HEK293 (cell line): ENCODE measurements at regions not wholly inside any gene's neighbourhood (a gene's known extent, or its start where the extent isn't known, plus 50 kb on each side); places are given as distances from the start of the nearest gene placed in this dataset.

Source experiments
- CTCF ChIA-PET: fragments of 350-600 bp; formaldehyde crosslinking; extraction: SDS; loops from one replicate; lab custom pipeline; 2021; ENCODE audit warnings: antibody characterized with exemption; lab: Yijun Ruan, JAX
- POLR2A ChIA-PET: fragments of 300-600 bp; formaldehyde crosslinking; extraction: SDS; loops from one replicate; lab custom pipeline; 2020; ENCODE audit warnings: antibody characterized with exemption, inconsistent platforms; lab: Yijun Ruan, JAX
- H3K27ac ChIP-seq: fragments of 200-500 bp; sonication (Bioruptor generic); 2 replicates; pipeline ENCODE4 v1.5.1; 2014; ENCODE audit warnings: low read depth, low read length, control low read depth, inconsistent platforms; ENCODE audit errors: extremely low read depth
- H3K36me3 ChIP-seq, 2 experiments: fragments of 200-500 bp in 1 of 2; sonication (Bioruptor generic) in 1 of 2; 1 replicate in 1 of 2; 2 replicates in 1 of 2; pipeline ENCODE4 v1.5.1; 2014 to 2017; ENCODE audit warnings: inconsistent platforms in 2 of 2, low read length in 2 of 2; ENCODE audit not compliant: control insufficient read depth in 2 of 2, insufficient read depth in 1 of 2
- H3K4me1 ChIP-seq: fragments of 200-500 bp; sonication (Bioruptor generic); 2 replicates; pipeline ENCODE4 v1.5.1; 2014; ENCODE audit warnings: mild to moderate bottlenecking, low read length, inconsistent platforms; ENCODE audit not compliant: control insufficient read depth, insufficient read depth
- H3K4me3 ChIP-seq: 2 replicates; pipeline ENCODE4 v1.5.1; 2011; ENCODE audit warnings: low read depth, mild to moderate bottlenecking, control low read depth, low read length, moderate library complexity
- H3K9me3 ChIP-seq: fragments of 200-500 bp; sonication (Bioruptor generic); 2 replicates; pipeline ENCODE4 v1.5.1; 2014; ENCODE audit warnings: low read depth, low read length, inconsistent platforms; ENCODE audit not compliant: control insufficient read depth, insufficient read depth
- GLIS1 ChIP-seq: fragments of 450-650 bp; formaldehyde crosslinking; IDR thresholded peaks from 2 replicates; pipeline ENCODE4 v1.5.1; 2016; ENCODE audit warnings: missing biosample characterization, missing genetic modification characterization
- HOXA7 ChIP-seq: sonication (generic); formaldehyde crosslinking; IDR thresholded peaks from 2 replicates; pipeline ENCODE4 v1.8.1; 2022; ENCODE audit warnings: missing genetic modification reagents, borderline replicate concordance
- KLF8 ChIP-seq: fragments of 450-650 bp; formaldehyde crosslinking; IDR thresholded peaks from 2 replicates; pipeline ENCODE4 v1.5.1; 2016; ENCODE audit warnings: missing biosample characterization, missing genetic modification characterization
- MEIS1 ChIP-seq: sonication (generic); formaldehyde crosslinking; IDR thresholded peaks from 2 replicates; pipeline ENCODE4 v1.8.1; 2022; ENCODE audit warnings: missing genetic modification reagents, mild to moderate bottlenecking, borderline replicate concordance
- MZF1 ChIP-seq: fragments of 450-650 bp; formaldehyde crosslinking; IDR thresholded peaks from 2 replicates; pipeline ENCODE4 v1.5.1; 2017; ENCODE audit warnings: missing biosample characterization, missing genetic modification characterization, borderline replicate concordance
- REPIN1 ChIP-seq: fragments of 450-650 bp; formaldehyde crosslinking; IDR thresholded peaks from 2 replicates; pipeline ENCODE4 v1.5.1; 2017; ENCODE audit warnings: missing biosample characterization, missing genetic modification characterization, low read depth
- ZFP69B ChIP-seq: fragments of 450-650 bp; formaldehyde crosslinking; IDR thresholded peaks from 2 replicates; pipeline ENCODE4 v1.5.1; 2016; ENCODE audit warnings: missing biosample characterization, missing genetic modification characterization
- ZIC2 ChIP-seq: fragments of 450-650 bp; formaldehyde crosslinking; IDR thresholded peaks from 2 replicates; pipeline ENCODE4 v1.5.1; 2016; ENCODE audit warnings: missing biosample characterization, missing genetic modification characterization
- ZNF114 ChIP-seq: fragments of 450-650 bp; formaldehyde crosslinking; IDR thresholded peaks from 2 replicates; pipeline ENCODE4 v1.5.0; 2017; ENCODE audit warnings: missing biosample characterization, missing genetic modification characterization
- ZNF157 ChIP-seq: fragments of 450-650 bp; formaldehyde crosslinking; IDR thresholded peaks from 2 replicates; pipeline ENCODE4 v1.5.1; 2016; ENCODE audit warnings: missing biosample characterization, missing genetic modification characterization
- ZNF18 ChIP-seq: fragments of 450-650 bp; formaldehyde crosslinking; IDR thresholded peaks from 2 replicates; pipeline ENCODE4 v1.5.1; 2016; ENCODE audit warnings: missing biosample characterization, missing genetic modification characterization
- ZNF350 ChIP-seq: fragments of 450-650 bp; formaldehyde crosslinking; IDR thresholded peaks from 2 replicates; pipeline ENCODE4 v1.5.0; 2017; ENCODE audit warnings: missing biosample characterization, mild to moderate bottlenecking, missing genetic modification characterization
- ZNF426 ChIP-seq: fragments of 450-650 bp; formaldehyde crosslinking; IDR thresholded peaks from 2 replicates; pipeline ENCODE4 v1.5.1; 2017; ENCODE audit warnings: missing biosample characterization, missing genetic modification characterization, mild to moderate bottlenecking, inconsistent platforms, moderate library complexity
- ZNF510 ChIP-seq: fragments of 450-650 bp; formaldehyde crosslinking; IDR thresholded peaks from 2 replicates; pipeline ENCODE4 v1.5.1; 2018; ENCODE audit warnings: mild to moderate bottlenecking, missing genetic modification characterization, missing biosample characterization; ENCODE audit not compliant: insufficient replicate concordance
- ZNF529 ChIP-seq: fragments of 450-650 bp; formaldehyde crosslinking; IDR thresholded peaks from 2 replicates; pipeline ENCODE4 v1.5.1; 2017; ENCODE audit warnings: missing genetic modification characterization, missing biosample characterization; ENCODE audit not compliant: insufficient replicate concordance
- ZNF670 ChIP-seq: fragments of 450-650 bp; formaldehyde crosslinking; IDR thresholded peaks from 2 replicates; pipeline ENCODE4 v1.5.1; 2016; ENCODE audit warnings: missing biosample characterization, missing genetic modification characterization, low read depth
- ZNF76 ChIP-seq: fragments of 450-650 bp; formaldehyde crosslinking; IDR thresholded peaks from 2 replicates; pipeline ENCODE4; 2016; ENCODE audit warnings: low read depth, missing biosample characterization, missing genetic modification characterization, borderline replicate concordance
- ZNF768 ChIP-seq: fragments of 450-650 bp; formaldehyde crosslinking; IDR thresholded peaks from 2 replicates; pipeline ENCODE4 v1.5.1; 2018; ENCODE audit warnings: missing biosample characterization, mild to moderate bottlenecking, missing genetic modification characterization
- ZNF776 ChIP-seq: fragments of 450-650 bp; formaldehyde crosslinking; IDR thresholded peaks from 2 replicates; pipeline ENCODE4 v1.5.0; 2017; ENCODE audit warnings: missing biosample characterization, missing genetic modification characterization, borderline replicate concordance
- ZNF792 ChIP-seq: fragments of 450-650 bp; formaldehyde crosslinking; IDR thresholded peaks from 2 replicates; pipeline ENCODE4 v1.5.1; 2016; ENCODE audit warnings: missing biosample characterization, missing genetic modification characterization
- TF ChIP-seq, protein P1 (sequence below): fragments of 450-650 bp; formaldehyde crosslinking; IDR thresholded peaks from 2 replicates; pipeline ENCODE4 v1.5.1; 2016; ENCODE audit warnings: missing biosample characterization, missing genetic modification characterization
- TF ChIP-seq, protein P2 (sequence below): fragments of 450-650 bp; formaldehyde crosslinking; IDR thresholded peaks from 2 replicates; pipeline ENCODE4 v1.5.1; 2016; ENCODE audit warnings: missing biosample characterization, missing genetic modification characterization
- TF ChIP-seq, protein P3 (sequence below): fragments of 450-650 bp; formaldehyde crosslinking; IDR thresholded peaks from 2 replicates; pipeline ENCODE4 v1.5.1; 2016; ENCODE audit warnings: missing biosample characterization, missing genetic modification characterization
- TF ChIP-seq, protein P4 (sequence below): fragments of 450-650 bp; formaldehyde crosslinking; IDR thresholded peaks from 2 replicates; pipeline ENCODE4 v1.5.1; 2016; ENCODE audit warnings: missing biosample characterization, missing genetic modification characterization

DNA sequence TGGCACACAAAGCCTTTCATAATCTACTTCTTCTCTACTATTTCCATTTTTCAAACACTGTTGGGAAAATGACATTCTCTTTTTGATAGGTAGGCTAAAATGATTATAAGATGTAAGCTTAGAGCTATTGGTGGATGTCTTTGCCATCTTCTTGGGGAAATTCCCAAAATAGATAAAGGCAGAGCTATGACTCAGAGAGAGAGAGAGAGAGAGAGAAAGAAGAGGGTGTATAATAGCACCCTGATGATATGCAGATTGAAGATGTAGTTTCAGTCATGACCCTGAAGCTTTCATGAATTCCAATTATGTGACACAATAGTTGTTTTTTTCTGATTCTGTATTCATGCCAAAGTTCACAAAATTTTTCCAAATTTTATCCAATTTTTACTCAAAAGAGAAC lies 529.1 kb downstream of the HS3ST4 start:
- Histone ChIP-seq H3K9me3 (no peaks in the 10 kb centered on the region), H3K27ac (no peak overlapping the region), H3K4me1 (no peaks in the 10 kb centered on the region), H3K36me3 (no peaks in the 10 kb centered on the region), H3K4me3 (no peak overlapping the region)
- TF ChIP-seq ZNF114 (tag by site-specific recombination) (no peak), MEIS1 (CRISPR knock-in tag) (no peak), ZNF426 (tag by site-specific recombination) (no peak), ZNF670 (tag by site-specific recombination) (no peak), REPIN1 (tag by site-specific recombination) (no peak), ZNF529 (tag by site-specific recombination) (no peak), ZFP69B (tag by site-specific recombination) (no peak), GLIS1 (no peak), ZNF510 (tag by site-specific recombination) (no peak), ZIC2 (tag by site-specific recombination) (no peak), ZNF768 (no peak)
- TF ChIP-seq, protein P1, sequence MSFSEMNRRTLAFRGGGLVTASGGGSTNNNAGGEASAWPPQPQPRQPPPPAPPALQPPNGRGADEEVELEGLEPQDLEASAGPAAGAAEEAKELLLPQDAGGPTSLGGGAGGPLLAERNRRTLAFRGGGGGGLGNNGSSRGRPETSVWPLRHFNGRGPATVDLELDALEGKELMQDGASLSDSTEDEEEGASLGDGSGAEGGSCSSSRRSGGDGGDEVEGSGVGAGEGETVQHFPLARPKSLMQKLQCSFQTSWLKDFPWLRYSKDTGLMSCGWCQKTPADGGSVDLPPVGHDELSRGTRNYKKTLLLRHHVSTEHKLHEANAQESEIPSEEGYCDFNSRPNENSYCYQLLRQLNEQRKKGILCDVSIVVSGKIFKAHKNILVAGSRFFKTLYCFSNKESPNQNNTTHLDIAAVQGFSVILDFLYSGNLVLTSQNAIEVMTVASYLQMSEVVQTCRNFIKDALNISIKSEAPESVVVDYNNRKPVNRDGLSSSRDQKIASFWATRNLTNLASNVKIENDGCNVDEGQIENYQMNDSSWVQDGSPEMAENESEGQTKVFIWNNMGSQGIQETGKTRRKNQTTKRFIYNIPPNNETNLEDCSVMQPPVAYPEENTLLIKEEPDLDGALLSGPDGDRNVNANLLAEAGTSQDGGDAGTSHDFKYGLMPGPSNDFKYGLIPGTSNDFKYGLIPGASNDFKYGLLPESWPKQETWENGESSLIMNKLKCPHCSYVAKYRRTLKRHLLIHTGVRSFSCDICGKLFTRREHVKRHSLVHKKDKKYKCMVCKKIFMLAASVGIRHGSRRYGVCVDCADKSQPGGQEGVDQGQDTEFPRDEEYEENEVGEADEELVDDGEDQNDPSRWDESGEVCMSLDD (tag by site-specific recombination), result no peak
- TF ChIP-seq, protein P2, sequence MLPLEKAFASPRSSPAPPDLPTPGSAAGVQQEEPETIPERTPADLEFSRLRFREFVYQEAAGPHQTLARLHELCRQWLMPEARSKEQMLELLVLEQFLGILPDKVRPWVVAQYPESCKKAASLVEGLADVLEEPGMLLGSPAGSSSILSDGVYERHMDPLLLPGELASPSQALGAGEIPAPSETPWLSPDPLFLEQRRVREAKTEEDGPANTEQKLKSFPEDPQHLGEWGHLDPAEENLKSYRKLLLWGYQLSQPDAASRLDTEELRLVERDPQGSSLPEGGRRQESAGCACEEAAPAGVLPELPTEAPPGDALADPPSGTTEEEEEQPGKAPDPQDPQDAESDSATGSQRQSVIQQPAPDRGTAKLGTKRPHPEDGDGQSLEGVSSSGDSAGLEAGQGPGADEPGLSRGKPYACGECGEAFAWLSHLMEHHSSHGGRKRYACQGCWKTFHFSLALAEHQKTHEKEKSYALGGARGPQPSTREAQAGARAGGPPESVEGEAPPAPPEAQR (tag by site-specific recombination), result no peak
- CTCF ChIA-PET, result interaction anchor here (1.0 kb wide), 1 partner anchor 23 kb away, joined by 4 read pairs; no protein-coding TSS in a partner anchor
- POLR2A ChIA-PET, result no interaction called here

DNA sequence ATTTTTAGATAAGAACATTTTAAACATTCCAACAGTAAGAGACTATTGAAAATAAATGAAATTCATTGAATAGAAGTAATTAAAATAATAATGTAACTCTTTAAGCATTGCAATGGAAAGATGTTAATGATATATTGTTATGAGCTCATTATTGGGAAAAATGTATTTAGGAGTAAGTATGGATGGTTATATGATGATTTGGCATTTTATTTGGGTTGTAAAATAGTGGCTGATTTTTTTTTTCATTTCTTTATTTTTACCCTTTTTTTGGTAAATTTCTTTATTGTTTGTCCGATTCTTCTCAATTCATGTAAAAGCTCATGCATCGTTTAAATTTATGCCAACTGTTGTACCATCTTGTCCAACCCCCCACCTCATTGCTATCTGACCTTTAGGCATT lies 539.9 kb downstream of the HS3ST4 start:
- POLR2A ChIA-PET, result no interaction called here
- CTCF ChIA-PET, result no interaction called here
- no peak overlapping the region for H3K27ac ChIP-seq
- no peaks in the 10 kb centered on the region for H3K9me3 ChIP-seq
- H3K4me1 ChIP-seq, result no peaks in the 10 kb centered on the region
- H3K36me3 ChIP-seq, result no peaks in the 10 kb centered on the region
- H3K4me3 ChIP-seq, result no peak overlapping the region
- TF ChIP-seq KLF8, result no peak
- no peak for TF ChIP-seq ZNF18 (tag by site-specific recombination)
- TF ChIP-seq MZF1, result no peak
- TF ChIP-seq, protein P3, sequence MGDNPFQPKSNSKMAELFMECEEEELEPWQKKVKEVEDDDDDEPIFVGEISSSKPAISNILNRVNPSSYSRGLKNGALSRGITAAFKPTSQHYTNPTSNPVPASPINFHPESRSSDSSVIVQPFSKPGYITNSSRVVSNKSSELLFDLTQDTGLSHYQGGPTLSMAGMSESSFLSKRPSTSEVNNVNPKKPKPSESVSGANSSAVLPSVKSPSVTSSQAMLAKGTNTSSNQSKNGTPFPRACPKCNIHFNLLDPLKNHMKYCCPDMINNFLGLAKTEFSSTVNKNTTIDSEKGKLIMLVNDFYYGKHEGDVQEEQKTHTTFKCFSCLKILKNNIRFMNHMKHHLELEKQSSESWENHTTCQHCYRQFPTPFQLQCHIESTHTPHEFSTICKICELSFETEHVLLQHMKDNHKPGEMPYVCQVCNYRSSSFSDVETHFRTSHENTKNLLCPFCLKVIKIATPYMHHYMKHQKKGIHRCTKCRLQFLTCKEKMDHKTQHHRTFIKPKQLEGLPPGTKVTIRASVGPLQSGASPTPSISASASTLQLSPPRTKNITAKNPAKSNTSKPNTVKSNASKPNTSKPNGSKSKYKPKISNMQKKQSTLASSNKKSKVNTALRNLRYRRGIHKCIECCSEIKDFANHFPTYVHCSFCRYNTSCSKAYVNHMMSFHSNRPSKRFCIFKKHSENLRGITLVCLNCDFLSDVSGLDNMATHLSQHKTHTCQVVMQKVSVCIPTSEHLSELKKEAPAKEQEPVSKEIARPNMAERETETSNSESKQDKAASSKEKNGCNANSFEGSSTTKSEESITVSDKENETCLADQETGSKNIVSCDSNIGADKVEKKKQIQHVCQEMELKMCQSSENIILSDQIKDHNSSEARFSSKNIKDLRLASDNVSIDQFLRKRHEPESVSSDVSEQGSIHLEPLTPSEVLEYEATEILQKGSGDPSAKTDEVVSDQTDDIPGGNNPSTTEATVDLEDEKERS (tag by site-specific recombination), result no peak
- TF ChIP-seq, protein P4, sequence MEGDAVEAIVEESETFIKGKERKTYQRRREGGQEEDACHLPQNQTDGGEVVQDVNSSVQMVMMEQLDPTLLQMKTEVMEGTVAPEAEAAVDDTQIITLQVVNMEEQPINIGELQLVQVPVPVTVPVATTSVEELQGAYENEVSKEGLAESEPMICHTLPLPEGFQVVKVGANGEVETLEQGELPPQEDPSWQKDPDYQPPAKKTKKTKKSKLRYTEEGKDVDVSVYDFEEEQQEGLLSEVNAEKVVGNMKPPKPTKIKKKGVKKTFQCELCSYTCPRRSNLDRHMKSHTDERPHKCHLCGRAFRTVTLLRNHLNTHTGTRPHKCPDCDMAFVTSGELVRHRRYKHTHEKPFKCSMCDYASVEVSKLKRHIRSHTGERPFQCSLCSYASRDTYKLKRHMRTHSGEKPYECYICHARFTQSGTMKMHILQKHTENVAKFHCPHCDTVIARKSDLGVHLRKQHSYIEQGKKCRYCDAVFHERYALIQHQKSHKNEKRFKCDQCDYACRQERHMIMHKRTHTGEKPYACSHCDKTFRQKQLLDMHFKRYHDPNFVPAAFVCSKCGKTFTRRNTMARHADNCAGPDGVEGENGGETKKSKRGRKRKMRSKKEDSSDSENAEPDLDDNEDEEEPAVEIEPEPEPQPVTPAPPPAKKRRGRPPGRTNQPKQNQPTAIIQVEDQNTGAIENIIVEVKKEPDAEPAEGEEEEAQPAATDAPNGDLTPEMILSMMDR (tag by site-specific recombination), result no peak
- TF ChIP-seq ZNF776 (tag by site-specific recombination), result no peak
- TF ChIP-seq ZNF76 (tag by site-specific recombination), result no peak
- TF ChIP-seq ZNF792, result no peak
- no peak for TF ChIP-seq ZNF350 (tag by site-specific recombination)
- TF ChIP-seq HOXA7, result no peak
- no peak for TF ChIP-seq ZNF157
